NCI-H2081 (cell line): ENCODE measurements at regions not wholly inside any gene's neighbourhood (a gene's known extent, or its start where the extent isn't known, plus 50 kb on each side); places are given as distances from the start of the nearest gene placed in this dataset.

ENCODE experiments used
- DNase-seq, 2 experiments: peaks; one replicate each; lab custom pipeline; 2025; lab: John Stamatoyannopoulos, UW

- DNase-seq = no peak
These were observed 155.7 kb upstream of the ETAA1 start for GRCh38 chr2:67241453-67241852.

GRCh38 chr2:67242456-67242855 lies 154.7 kb upstream of the ETAA1 start:
- no peak for DNase-seq

GRCh38 chr2:67243919-67244318 lies 153.2 kb upstream of the ETAA1 start:
- DNase-seq = no peak

- no peak for DNase-seq
These were observed 150.3 kb upstream of the ETAA1 start for GRCh38 chr2:67246791-67247190.

GRCh38 chr2:67251741-67252140 lies 145.4 kb upstream of the ETAA1 start:
- no peak for DNase-seq

- no peak for DNase-seq
These were observed 141.1 kb upstream of the ETAA1 start for GRCh38 chr2:67255933-67256615.

GRCh38 chr2:67256892-67257291 lies 140.2 kb upstream of the ETAA1 start:
- DNase-seq = no peak

GRCh38 chr2:67258122-67258521 lies 139.0 kb upstream of the ETAA1 start:
- DNase-seq = no peak

- DNase-seq = no peak
These were observed 138.3 kb upstream of the ETAA1 start for GRCh38 chr2:67258831-67259230.

GRCh38 chr2:67259556-67260342 lies 137.4 kb upstream of the ETAA1 start:
- DNase-seq = peak in 1 of 2 experiments; percentile 4

- DNase-seq = no peak
These were observed 136.5 kb upstream of the ETAA1 start for GRCh38 chr2:67260343-67261277.

GRCh38 chr2:67267241-67267640 lies 129.9 kb upstream of the ETAA1 start:
- no peak for DNase-seq

GRCh38 chr2:67268797-67269196 lies 128.3 kb upstream of the ETAA1 start:
- DNase-seq = no peak

GRCh38 chr2:67272195-67272594 lies 124.9 kb upstream of the ETAA1 start:
- no peak for DNase-seq

GRCh38 chr2:67277450-67277849 lies 119.7 kb upstream of the ETAA1 start:
- no peak for DNase-seq

GRCh38 chr2:67281101-67281500 lies 116.0 kb upstream of the ETAA1 start:
- no peak for DNase-seq

- no peak for DNase-seq
These were observed 113.5 kb upstream of the ETAA1 start for GRCh38 chr2:67283641-67284040.

GRCh38 chr2:67286981-67287759 lies 110.0 kb upstream of the ETAA1 start:
- DNase-seq = no peak

- DNase-seq = no peak
These were observed 107.9 kb upstream of the ETAA1 start for GRCh38 chr2:67289271-67289670.

GRCh38 chr2:67289921-67290371 lies 107.2 kb upstream of the ETAA1 start:
- no peak for DNase-seq

GRCh38 chr2:67290451-67291290 lies 106.5 kb upstream of the ETAA1 start:
- no peak for DNase-seq
